ENCODE measurements at regions not wholly inside any gene's neighbourhood (a gene's known extent, or its start where the extent isn't known, plus 50 kb on each side); places are given as distances from the start of the nearest gene placed in this dataset.
A peak's percentile ranks its signal among the peaks of the same experiment; 100 is the strongest.

GRCh38 chr1:90201467-90202358 is 206.8 kb downstream of the ZNF326 start:
- peak; percentile 7 for DNase-seq (ENCODE audit: low read depth)

GRCh38 chr1:90200646-90201205 is 205.8 kb downstream of the ZNF326 start:
- no peak for DNase-seq (ENCODE audit: low read depth)

- no peak for DNase-seq (ENCODE audit: low read depth)
Measured at GRCh38 chr1:90198616-90199332, 203.9 kb downstream of the ZNF326 start.

- DNase-seq (ENCODE audit: low read depth), result no peak
Measured at GRCh38 chr1:90193116-90193515, 198.2 kb downstream of the ZNF326 start.

GRCh38 chr1:90192408-90192807 is 197.5 kb downstream of the ZNF326 start:
- no peak for DNase-seq (ENCODE audit: low read depth)

- DNase-seq (ENCODE audit: low read depth), result no peak
Measured at GRCh38 chr1:90190523-90190922, 195.6 kb downstream of the ZNF326 start.

GRCh38 chr1:90189889-90190288 is 195.0 kb downstream of the ZNF326 start:
- no peak for DNase-seq (ENCODE audit: low read depth)

GRCh38 chr1:90187323-90187585 is 192.3 kb downstream of the ZNF326 start:
- no peak for DNase-seq (ENCODE audit: low read depth)

GRCh38 chr1:90186506-90187322 is 191.8 kb downstream of the ZNF326 start:
- DNase-seq (ENCODE audit: low read depth), result no peak

- DNase-seq (ENCODE audit: low read depth), result no peak
Measured at GRCh38 chr1:90176530-90176929, 181.6 kb downstream of the ZNF326 start.

GRCh38 chr1:90175490-90176167 is 180.7 kb downstream of the ZNF326 start:
- DNase-seq (ENCODE audit: low read depth), result peak; percentile 0

GRCh38 chr1:90174246-90174645 is 179.3 kb downstream of the ZNF326 start:
- DNase-seq (ENCODE audit: low read depth), result no peak

GRCh38 chr1:90162216-90162615 is 167.3 kb downstream of the ZNF326 start:
- DNase-seq (ENCODE audit: low read depth), result no peak

- DNase-seq (ENCODE audit: low read depth), result no peak
Measured at GRCh38 chr1:90161625-90162024, 166.7 kb downstream of the ZNF326 start.

- DNase-seq (ENCODE audit: low read depth), result no peak
Measured at GRCh38 chr1:90155721-90156487, 161.0 kb downstream of the ZNF326 start.

GRCh38 chr1:90154711-90155110 is 159.8 kb downstream of the ZNF326 start:
- DNase-seq (ENCODE audit: low read depth), result no peak

GRCh38 chr1:90149101-90149500 is 154.2 kb downstream of the ZNF326 start:
- DNase-seq (ENCODE audit: low read depth), result no peak

GRCh38 chr1:90147093-90147492 is 152.2 kb downstream of the ZNF326 start:
- no peak for DNase-seq (ENCODE audit: low read depth)

GRCh38 chr1:90144820-90145219 is 149.9 kb downstream of the ZNF326 start:
- DNase-seq (ENCODE audit: low read depth), result no peak

- DNase-seq (ENCODE audit: low read depth), result no peak
Measured at GRCh38 chr1:90143591-90143990, 148.7 kb downstream of the ZNF326 start.

- no peak for DNase-seq (ENCODE audit: low read depth)
Measured at GRCh38 chr1:90142697-90143096, 147.8 kb downstream of the ZNF326 start.
